ENCODE measurements at regions not wholly inside any gene's neighbourhood (a gene's known extent, or its start where the extent isn't known, plus 50 kb on each side); places are given as distances from the start of the nearest gene placed in this dataset.

- DNase-seq (ENCODE audit: low spot score) (no peak), ATAC-seq (ENCODE audit: insufficient number of reproducible peaks, low FRiP score, low read depth) (no peak)
- Histone ChIP-seq H3K4me3 (no peak overlapping the region), H3K9me3 (no peaks in the 10 kb centered on the region), H3K27me3 (replicated peaks; ENCODE audit: insufficient read depth) (no peaks in the 10 kb centered on the region), H3K36me3 (no peaks in the 10 kb centered on the region), H3K4me1 (ENCODE audit: control insufficient read depth in 1 of 2, low read depth in 2 of 2) (peaks cover 0 to 13% of the 10 kb centered on the region in 2 donors), H3K27ac (no peak overlapping the region)
- no peak for TF ChIP-seq CTCF (IDR thresholded peaks at IDR 0.05)
Observed at GRCh38 chr4:157929486-157929885, 243.3 kb downstream of the GASK1B start.

GRCh38 chr4:157918036-157918832 is 254.6 kb downstream of the GASK1B start:
- H3K4me1 ChIP-seq (ENCODE audit: control insufficient read depth in 1 of 2, low read depth in 2 of 2) = peaks cover 7 to 13% of the 10 kb centered on the region in 2 donors
- ATAC-seq (ENCODE audit: insufficient number of reproducible peaks, low FRiP score, low read depth) (no peak), DNase-seq (ENCODE audit: low spot score) (no peak)
- no peaks in the 10 kb centered on the region for H3K36me3 ChIP-seq
- H3K27ac ChIP-seq = peak overlapping the region; percentile 16 to 70
- H3K27me3 ChIP-seq (replicated peaks; ENCODE audit: insufficient read depth) = no peaks in the 10 kb centered on the region
- no peak overlapping the region for H3K4me3 ChIP-seq
- no peak for TF ChIP-seq CTCF (IDR thresholded peaks at IDR 0.05)
- H3K9me3 ChIP-seq = no peaks in the 10 kb centered on the region

- TF ChIP-seq CTCF (IDR thresholded peaks at IDR 0.05) = no peak
- H3K36me3 ChIP-seq = no peaks in the 10 kb centered on the region
- H3K4me3 ChIP-seq = no peak overlapping the region
- ATAC-seq (ENCODE audit: insufficient number of reproducible peaks, low FRiP score, low read depth) = no peak
- no peak for DNase-seq (ENCODE audit: low spot score)
- H3K27me3 ChIP-seq (replicated peaks; ENCODE audit: insufficient read depth) = no peaks in the 10 kb centered on the region
- H3K27ac ChIP-seq = no peak overlapping the region
- H3K4me1 ChIP-seq (ENCODE audit: control insufficient read depth in 1 of 2, low read depth in 2 of 2) = peaks cover under 1 to 9% of the 10 kb centered on the region in 2 donors
- H3K9me3 ChIP-seq = no peaks in the 10 kb centered on the region
Observed at GRCh38 chr4:157912212-157912611, 260.6 kb downstream of the GASK1B start.

- Histone ChIP-seq H3K4me3 (no peak overlapping the region), H3K36me3 (no peaks in the 10 kb centered on the region), H3K4me1 (ENCODE audit: control insufficient read depth in 1 of 2, low read depth in 2 of 2) (peaks cover 0 to 5% of the 10 kb centered on the region in 2 donors), H3K9me3 (no peaks in the 10 kb centered on the region), H3K27ac (no peak overlapping the region), H3K27me3 (replicated peaks; ENCODE audit: insufficient read depth) (no peaks in the 10 kb centered on the region)
- ATAC-seq (ENCODE audit: insufficient number of reproducible peaks, low FRiP score, low read depth) = no peak
- no peak for DNase-seq (ENCODE audit: low spot score)
- no peak for TF ChIP-seq CTCF (IDR thresholded peaks at IDR 0.05)
Observed at GRCh38 chr4:157911662-157912061, 261.2 kb downstream of the GASK1B start.

- Histone ChIP-seq H3K36me3 (no peaks in the 10 kb centered on the region), H3K4me3 (no peak overlapping the region), H3K27me3 (replicated peaks; ENCODE audit: insufficient read depth) (no peaks in the 10 kb centered on the region), H3K9me3 (no peaks in the 10 kb centered on the region), H3K4me1 (ENCODE audit: control insufficient read depth in 1 of 2, low read depth in 2 of 2) (peaks cover 0 to 5% of the 10 kb centered on the region in 2 donors), H3K27ac (no peak overlapping the region)
- DNase-seq (ENCODE audit: low spot score) (no peak), ATAC-seq (ENCODE audit: insufficient number of reproducible peaks, low FRiP score, low read depth) (no peak)
- TF ChIP-seq CTCF (IDR thresholded peaks at IDR 0.05) = no peak
Observed at GRCh38 chr4:157908691-157909090, 264.1 kb downstream of the GASK1B start.

Measured in thoracic aorta (tissue), 2 donors.